UCSD-AML1 (cell line): ENCODE measurements at regions not wholly inside any gene's neighbourhood (a gene's known extent, or its start where the extent isn't known, plus 50 kb on each side); places are given as distances from the start of the nearest gene placed in this dataset.
A peak's percentile ranks its signal among the peaks of the same experiment; 100 is the strongest.

Experiments
- DNase-seq: peaks from one replicate; lab custom pipeline; 2025; ENCODE audit not compliant: unreplicated experiment; lab: John Stamatoyannopoulos, UW

- no peak for DNase-seq
These were observed 58.5 kb downstream of the DLL1 start for GRCh38 chr6:170232186-170233002.

DNA sequence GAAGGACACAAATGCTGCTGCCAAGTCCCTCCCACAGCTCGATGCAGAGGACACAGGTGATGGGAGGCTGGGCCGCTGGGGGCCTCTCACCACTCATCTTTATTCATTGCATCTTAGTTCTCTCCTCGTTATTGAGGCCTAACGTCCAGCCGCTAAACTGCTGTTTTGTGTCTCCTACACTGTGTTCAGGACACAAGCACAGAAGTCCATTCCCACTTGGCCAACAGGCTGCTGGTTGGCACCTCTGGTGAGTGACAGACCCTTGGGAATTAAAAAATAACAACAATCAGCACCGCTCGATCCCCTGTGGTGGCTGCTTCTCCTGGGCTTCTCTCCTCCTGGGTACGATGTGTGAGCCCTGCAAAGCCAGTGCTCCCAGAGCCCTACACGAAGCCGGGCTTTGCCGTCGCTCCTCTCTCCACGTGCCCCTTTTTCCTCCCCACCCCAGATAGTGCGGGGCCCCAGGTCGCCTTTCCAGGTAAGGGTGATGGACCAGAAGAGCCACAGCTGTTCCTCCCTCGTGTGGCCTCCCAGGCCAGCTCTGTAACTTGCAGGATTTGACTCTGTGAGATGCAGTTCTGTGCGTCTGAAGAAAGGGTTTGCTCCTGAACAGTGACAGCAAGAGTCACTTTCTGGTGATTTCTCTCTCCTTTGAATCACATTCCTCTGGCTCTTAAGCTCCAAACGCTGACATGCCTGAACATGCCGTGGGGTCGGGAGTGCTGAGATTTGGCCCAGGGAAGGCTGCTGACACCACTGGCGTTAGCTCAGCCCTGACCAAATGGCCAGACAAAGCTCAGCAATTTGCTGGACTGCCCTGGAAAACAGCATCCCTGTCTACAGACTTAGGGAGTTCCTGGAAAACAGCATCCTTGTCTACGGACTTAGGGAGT is 59.3 kb downstream of the DLL1 start:
- DNase-seq: no peak

DNA sequence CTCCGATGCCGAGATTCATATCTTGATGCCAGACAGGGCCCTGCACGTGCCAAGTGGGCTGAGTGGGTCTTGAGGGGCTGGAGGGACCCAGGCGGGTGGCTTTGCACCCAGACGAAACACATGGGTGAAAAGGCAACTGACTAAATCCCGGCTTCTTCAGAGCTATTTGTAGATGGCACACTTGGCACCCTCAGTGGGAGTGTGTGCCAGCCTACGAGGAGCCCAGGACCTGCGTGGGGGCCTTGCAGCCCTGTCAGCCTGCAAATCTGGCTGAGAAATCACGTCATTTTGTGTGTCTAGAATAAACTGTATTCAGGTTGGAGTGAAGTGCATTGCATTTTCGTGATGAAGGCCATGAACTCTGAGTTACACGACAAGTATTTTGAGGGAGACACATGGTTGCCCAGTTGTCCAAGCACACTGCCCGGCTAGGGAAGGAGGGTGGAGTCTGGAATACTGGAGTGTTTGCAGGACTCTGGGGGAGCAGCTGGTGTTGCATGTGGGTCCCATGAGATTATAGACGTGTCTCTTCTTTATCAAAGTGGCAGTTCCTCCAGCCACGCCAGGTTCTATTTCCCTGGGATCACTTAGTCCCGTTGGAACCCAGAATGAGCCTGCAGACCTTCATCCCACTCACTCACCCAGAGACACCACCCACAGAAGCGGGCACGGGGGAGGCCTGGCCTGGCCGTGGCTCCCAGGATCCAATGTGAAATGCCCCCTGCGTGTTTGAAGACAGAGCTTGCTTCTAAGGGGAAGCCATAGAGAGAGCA is 60.2 kb downstream of the DLL1 start:
- no peak for DNase-seq

DNA sequence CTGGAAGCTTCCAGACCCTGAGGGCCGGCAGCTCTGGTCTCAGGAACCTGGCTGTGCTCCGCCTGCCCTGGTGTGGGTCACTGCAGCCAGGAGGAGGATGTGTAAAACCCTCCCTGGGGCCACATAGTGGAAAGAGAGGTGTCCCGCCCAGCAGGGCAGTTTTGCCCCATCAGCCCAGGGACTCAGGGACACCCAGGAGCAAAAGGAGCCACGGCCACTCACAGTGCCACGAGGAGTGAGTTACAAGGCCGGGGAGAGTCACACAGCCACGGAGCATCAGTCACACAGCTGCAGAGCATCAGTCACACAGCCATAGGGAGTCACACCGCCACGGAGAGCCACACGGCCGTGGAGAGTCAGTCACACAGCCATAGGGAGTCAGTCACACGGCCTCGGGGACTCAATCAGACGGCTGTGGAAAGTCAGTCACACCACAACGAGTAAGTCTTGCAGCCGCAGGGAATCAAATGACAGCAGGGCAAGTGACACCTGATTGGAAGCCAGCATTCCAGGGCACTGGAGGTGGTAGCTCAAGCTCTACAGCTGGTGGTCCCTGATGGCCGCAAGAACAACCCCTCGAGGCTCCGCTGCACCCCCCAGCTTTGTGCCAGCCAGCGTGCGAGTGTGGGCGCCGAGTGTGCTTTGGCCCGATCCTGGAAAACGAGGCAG is 60.9 kb downstream of the DLL1 start:
- no peak for DNase-seq

DNA sequence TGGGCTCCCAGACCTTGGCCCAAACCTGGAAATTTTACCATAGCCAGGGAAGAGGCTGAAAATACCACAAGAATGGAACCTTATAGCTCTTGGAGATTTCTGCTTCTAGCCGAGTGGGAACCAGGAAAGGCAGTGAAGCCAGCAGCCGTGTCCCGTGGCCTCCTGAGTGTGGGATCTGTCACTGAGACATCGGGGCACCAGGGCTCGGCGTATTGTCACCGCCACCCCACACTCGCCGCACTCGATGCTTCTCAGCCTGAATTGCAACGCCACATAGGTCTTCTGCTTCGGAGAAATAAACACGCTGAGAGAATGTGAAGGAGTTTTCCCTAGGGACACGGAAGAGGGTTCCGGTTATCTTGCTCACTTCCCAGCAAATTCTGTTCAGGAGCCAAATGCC is 61.5 kb downstream of the DLL1 start:
- DNase-seq: no peak

GRCh38 chr6:170228946-170229310 is 62.0 kb downstream of the DLL1 start:
- DNase-seq: no peak

- no peak for DNase-seq
These were observed 62.6 kb downstream of the DLL1 start for GRCh38 chr6:170227996-170228945.

DNA sequence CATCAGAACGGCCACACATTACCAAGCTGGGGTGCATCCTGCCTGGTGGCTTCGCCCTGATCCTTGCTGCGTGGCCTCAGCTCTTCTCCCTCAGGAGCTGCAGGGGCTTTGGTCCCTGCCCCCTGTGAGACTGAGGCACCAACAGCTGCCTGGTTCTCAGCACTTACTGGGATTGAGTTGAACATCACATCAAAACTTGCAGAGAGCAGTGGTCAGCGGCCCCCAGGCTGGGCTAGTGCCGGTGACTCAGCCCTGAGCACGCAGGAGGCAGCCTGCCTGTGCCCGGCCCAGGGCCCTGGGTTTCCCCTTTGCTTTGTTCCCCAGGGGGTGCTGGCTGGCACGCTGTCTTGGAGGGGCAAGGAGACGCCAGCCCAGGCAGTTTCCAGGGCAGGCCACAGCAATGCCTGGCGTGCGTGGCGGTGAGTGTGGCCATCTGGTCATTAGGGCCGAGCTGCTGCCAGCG is 63.3 kb downstream of the DLL1 start:
- no peak for DNase-seq

DNA sequence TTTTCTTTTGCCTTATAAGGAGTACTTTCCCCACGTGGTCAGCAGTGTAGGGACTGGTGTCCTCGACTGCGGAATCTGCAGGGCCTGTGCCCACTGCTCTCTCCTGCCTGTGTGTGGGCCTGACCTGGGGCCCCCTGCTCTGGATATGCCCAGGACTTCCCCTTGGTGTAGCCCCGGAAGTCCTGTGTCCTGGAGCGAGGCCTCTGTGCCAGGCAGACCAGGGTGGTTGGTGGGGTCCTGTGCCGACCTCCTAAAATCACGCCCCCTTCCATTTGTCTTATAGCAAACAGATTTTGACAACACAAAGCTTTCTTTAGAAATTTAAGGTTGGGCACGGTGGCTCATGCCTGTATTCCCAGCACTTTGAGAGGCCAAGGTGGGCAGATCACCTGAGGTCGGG is 64.2 kb downstream of the DLL1 start:
- DNase-seq: no peak

GRCh38 chr6:170225852-170226417 is 64.9 kb downstream of the DLL1 start:
- DNase-seq: no peak

- DNase-seq: no peak
These were observed 65.9 kb downstream of the DLL1 start for GRCh38 chr6:170224694-170225660.

- no peak for DNase-seq
These were observed 66.9 kb downstream of the DLL1 start for GRCh38 chr6:170223718-170224693.

GRCh38 chr6:170222498-170223471 is 68.1 kb downstream of the DLL1 start:
- peak; percentile 26 for DNase-seq

- DNase-seq: no peak
These were observed 69.0 kb downstream of the DLL1 start for GRCh38 chr6:170221753-170222400.

- DNase-seq: no peak
These were observed 69.7 kb downstream of the DLL1 start for GRCh38 chr6:170221052-170221752.
